Panc1 (cell line): ENCODE measurements at regions not wholly inside any gene's neighbourhood (a gene's known extent, or its start where the extent isn't known, plus 50 kb on each side); places are given as distances from the start of the nearest gene placed in this dataset.

ENCODE experiments used
- ATAC-seq: fragments of 200-7000 bp; cut with Tn5 transposase; 2 replicates; pipeline ENCODE4 v1.9.1; 2020; ENCODE audit warnings: mild to moderate bottlenecking, moderate library complexity
- BruUV-seq: library from RNA; stranded (reverse); fragments of 400-500 nt; replicated peaks from 2 replicates; lab custom pipeline; 2021; lab: Mats Ljungman, UMichigan
- CTCF ChIA-PET: fragments of 300-600 bp; sonication (Branson Sonifier 250); formaldehyde crosslinking; loops from one replicate; lab custom pipeline; 2022; ENCODE audit warnings: antibody characterized with exemption; lab: Charles Lee
- POLR2A ChIA-PET: fragments of 300-600 bp; sonication (Branson Sonifier 250); formaldehyde crosslinking; loops from one replicate; lab custom pipeline; 2022; ENCODE audit warnings: antibody characterized with exemption; lab: Charles Lee
- DNase-seq: peaks from one replicate; pipeline ENCODE4 v3.0.0-alpha.2; 2010; ENCODE audit warnings: low read depth, low spot score
- H3K27ac ChIP-seq: 2 replicates; pipeline ENCODE4 v1.5.1; 2011; ENCODE audit warnings: mild to moderate bottlenecking, low read length, inconsistent platforms
- H3K27me3 ChIP-seq: fragments of 200-500 bp; sonication (Bioruptor generic); 2 replicates; pipeline ENCODE4 v1.6.0; 2014; ENCODE audit warnings: low read length, inconsistent platforms; ENCODE audit not compliant: control insufficient read depth, insufficient read depth
- H3K36me3 ChIP-seq: fragments of 200-500 bp; sonication (Bioruptor generic); 2 replicates; pipeline ENCODE4 v1.5.1; 2014; ENCODE audit warnings: inconsistent platforms, mild to moderate bottlenecking, low read length, moderate library complexity; ENCODE audit not compliant: control insufficient read depth, insufficient read depth
- H3K4me1 ChIP-seq: 2 replicates; pipeline ENCODE4 v1.5.1; 2011; ENCODE audit warnings: inconsistent platforms, mild to moderate bottlenecking, low read length, moderate library complexity; ENCODE audit not compliant: control insufficient read depth, insufficient read depth
- H3K4me3 ChIP-seq, 2 experiments: 2 replicates each; pipeline ENCODE4 v1.5.1; 2011 to 2012; ENCODE audit warnings: low read depth in 2 of 2, low read length in 2 of 2, mild to moderate bottlenecking in 2 of 2, inconsistent platforms in 1 of 2, moderate library complexity in 1 of 2
- H3K9me3 ChIP-seq: fragments of 200-500 bp; sonication (Bioruptor generic); 2 replicates; pipeline ENCODE4 v1.5.1; 2014; ENCODE audit warnings: low read depth, mild to moderate bottlenecking, inconsistent platforms, low read length, moderate library complexity; ENCODE audit not compliant: control insufficient read depth, insufficient read depth
- POLR2AphosphoS5 ChIP-seq: IDR thresholded peaks from 2 replicates; pipeline ENCODE4 v1.6.1; 2012; ENCODE audit warnings: mild to moderate bottlenecking, low read depth, low read length, moderate library complexity
- SIN3A ChIP-seq: IDR thresholded peaks from 2 replicates; pipeline ENCODE4 v1.6.1; 2012; ENCODE audit warnings: low read depth, mild to moderate bottlenecking, low read length, moderate library complexity, borderline replicate concordance; ENCODE audit not compliant: insufficient read depth
- TCF7L2 ChIP-seq: IDR thresholded peaks from 2 replicates; pipeline ENCODE4 v1.6.1; 2011; ENCODE audit warnings: mild to moderate bottlenecking, low read depth, low read length, inconsistent platforms
- in situ Hi-C: cut with HindIII; loops from 2 replicates; pipeline ENCODE4 v1.10.0; 2016; ENCODE audit warnings: low sequenced_read_pairs, low pct_unique_long_range_greater_than_20kb
- intact Hi-C: fragments of 100-400 bp; cut with micrococcal nuclease; formaldehyde crosslinking; loops from one replicate; pipeline ENCODE4 v1.10.0; 2022; ENCODE audit not compliant: unreplicated experiment
- TF ChIP-seq, protein P1 (sequence below): fragments of 450-650 bp; IDR thresholded peaks from 2 replicates; pipeline ENCODE4 v1.5.1; 2017; ENCODE audit warnings: mild to moderate bottlenecking
- TF ChIP-seq, protein P2 (sequence below), 2 experiments: IDR thresholded peaks; 2 replicates each; pipeline ENCODE4 v1.6.1; 2011 to 2012; ENCODE audit warnings: low read depth in 2 of 2, control low read depth in 1 of 2, low read length in 1 of 2, mild to moderate bottlenecking in 1 of 2, moderate library complexity in 1 of 2; ENCODE audit not compliant: insufficient read depth in 1 of 2

DNA sequence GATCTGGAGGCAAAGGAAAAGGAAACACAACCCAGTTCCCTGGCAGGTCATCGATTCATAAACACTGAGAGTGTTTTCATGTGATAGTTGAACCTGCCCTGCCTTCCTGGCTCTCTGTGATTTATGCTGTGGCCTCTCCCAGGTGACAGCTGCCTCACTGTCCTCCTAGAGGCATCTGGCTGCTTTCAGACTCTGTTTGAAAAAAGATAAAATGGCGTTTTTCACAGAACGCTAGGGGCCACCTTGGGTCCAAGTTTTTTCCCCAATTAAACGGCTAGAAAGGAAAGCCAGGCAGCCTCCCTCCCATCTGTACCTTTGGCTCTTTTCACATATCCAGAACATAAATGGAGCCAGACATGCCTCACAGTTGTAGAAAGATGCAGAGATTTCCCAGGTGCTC is 252.6 kb upstream of the CCDC196 start:
- no peak for DNase-seq
- BruUV-seq: no TSS peak
- Histone ChIP-seq H3K27me3 (peaks cover 2% of the 10 kb centered on the region; the same call in 1 of the 2 replicates), H3K4me3 (no peak overlapping the region), H3K27ac (no peak overlapping the region), H3K9me3 (no peaks in the 10 kb centered on the region), H3K36me3 (no peaks in the 10 kb centered on the region), H3K4me1 (no peaks in the 10 kb centered on the region)
- TF ChIP-seq, protein P1, sequence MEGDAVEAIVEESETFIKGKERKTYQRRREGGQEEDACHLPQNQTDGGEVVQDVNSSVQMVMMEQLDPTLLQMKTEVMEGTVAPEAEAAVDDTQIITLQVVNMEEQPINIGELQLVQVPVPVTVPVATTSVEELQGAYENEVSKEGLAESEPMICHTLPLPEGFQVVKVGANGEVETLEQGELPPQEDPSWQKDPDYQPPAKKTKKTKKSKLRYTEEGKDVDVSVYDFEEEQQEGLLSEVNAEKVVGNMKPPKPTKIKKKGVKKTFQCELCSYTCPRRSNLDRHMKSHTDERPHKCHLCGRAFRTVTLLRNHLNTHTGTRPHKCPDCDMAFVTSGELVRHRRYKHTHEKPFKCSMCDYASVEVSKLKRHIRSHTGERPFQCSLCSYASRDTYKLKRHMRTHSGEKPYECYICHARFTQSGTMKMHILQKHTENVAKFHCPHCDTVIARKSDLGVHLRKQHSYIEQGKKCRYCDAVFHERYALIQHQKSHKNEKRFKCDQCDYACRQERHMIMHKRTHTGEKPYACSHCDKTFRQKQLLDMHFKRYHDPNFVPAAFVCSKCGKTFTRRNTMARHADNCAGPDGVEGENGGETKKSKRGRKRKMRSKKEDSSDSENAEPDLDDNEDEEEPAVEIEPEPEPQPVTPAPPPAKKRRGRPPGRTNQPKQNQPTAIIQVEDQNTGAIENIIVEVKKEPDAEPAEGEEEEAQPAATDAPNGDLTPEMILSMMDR: no peak
- no peak for TF ChIP-seq POLR2AphosphoS5
- TF ChIP-seq TCF7L2: no peak
- TF ChIP-seq, protein P2, sequence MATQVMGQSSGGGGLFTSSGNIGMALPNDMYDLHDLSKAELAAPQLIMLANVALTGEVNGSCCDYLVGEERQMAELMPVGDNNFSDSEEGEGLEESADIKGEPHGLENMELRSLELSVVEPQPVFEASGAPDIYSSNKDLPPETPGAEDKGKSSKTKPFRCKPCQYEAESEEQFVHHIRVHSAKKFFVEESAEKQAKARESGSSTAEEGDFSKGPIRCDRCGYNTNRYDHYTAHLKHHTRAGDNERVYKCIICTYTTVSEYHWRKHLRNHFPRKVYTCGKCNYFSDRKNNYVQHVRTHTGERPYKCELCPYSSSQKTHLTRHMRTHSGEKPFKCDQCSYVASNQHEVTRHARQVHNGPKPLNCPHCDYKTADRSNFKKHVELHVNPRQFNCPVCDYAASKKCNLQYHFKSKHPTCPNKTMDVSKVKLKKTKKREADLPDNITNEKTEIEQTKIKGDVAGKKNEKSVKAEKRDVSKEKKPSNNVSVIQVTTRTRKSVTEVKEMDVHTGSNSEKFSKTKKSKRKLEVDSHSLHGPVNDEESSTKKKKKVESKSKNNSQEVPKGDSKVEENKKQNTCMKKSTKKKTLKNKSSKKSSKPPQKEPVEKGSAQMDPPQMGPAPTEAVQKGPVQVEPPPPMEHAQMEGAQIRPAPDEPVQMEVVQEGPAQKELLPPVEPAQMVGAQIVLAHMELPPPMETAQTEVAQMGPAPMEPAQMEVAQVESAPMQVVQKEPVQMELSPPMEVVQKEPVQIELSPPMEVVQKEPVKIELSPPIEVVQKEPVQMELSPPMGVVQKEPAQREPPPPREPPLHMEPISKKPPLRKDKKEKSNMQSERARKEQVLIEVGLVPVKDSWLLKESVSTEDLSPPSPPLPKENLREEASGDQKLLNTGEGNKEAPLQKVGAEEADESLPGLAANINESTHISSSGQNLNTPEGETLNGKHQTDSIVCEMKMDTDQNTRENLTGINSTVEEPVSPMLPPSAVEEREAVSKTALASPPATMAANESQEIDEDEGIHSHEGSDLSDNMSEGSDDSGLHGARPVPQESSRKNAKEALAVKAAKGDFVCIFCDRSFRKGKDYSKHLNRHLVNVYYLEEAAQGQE (IDR thresholded peaks at IDR 0.05; ENCODE audit: insufficient read depth in 1 of 2, low read depth in 2 of 2, low read length in 1 of 2): no peak
- TF ChIP-seq SIN3A: no peak
- in situ Hi-C loops: no loop called here
- ChIA-PET CTCF (interaction anchor here (0.9 kb wide), 1 partner anchor 47 kb away, joined by 4 read pairs; no protein-coding TSS in a partner anchor), POLR2A (no interaction called here)
- intact Hi-C loops: no loop called here
- no peak for ATAC-seq

DNA sequence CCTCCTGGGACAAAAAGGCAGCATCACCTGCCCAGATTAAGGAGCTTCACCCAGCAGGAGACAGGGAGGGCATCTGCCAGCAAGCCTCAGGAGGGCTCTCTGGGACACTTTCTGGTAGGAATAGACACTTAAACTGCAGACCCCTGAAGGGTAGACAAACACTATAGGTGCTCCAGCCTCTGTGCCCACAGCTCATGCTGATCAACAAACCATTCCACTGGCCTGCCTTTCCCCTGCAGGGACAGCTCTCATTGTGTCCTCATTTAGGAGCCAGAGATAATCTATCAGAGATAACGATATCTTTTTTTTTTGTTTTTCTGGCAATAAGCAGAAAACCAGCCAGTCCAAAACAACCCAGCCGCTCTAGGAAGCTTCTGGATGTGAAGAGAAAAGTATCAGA is 251.8 kb upstream of the CCDC196 start:
- peaks cover 2% of the 10 kb centered on the region; the same call in 1 of the 2 replicates for H3K27me3 ChIP-seq
- no peak overlapping the region for H3K27ac ChIP-seq
- BruUV-seq: no TSS peak
- H3K4me3 ChIP-seq: no peak overlapping the region
- in situ Hi-C loops: no loop called here
- intact Hi-C loops: no loop called here
- ChIA-PET POLR2A (no interaction called here), CTCF (interaction anchor here (0.9 kb wide), 1 partner anchor 47 kb away, joined by 4 read pairs; no protein-coding TSS in a partner anchor)
- no peaks in the 10 kb centered on the region for H3K4me1 ChIP-seq
- H3K9me3 ChIP-seq: no peaks in the 10 kb centered on the region
- ATAC-seq: no peak
- no peak for DNase-seq
- H3K36me3 ChIP-seq: no peaks in the 10 kb centered on the region
- TF ChIP-seq, protein P1: no peak
- no peak for TF ChIP-seq POLR2AphosphoS5
- TF ChIP-seq, protein P2 (IDR thresholded peaks at IDR 0.05; ENCODE audit: insufficient read depth in 1 of 2, low read depth in 2 of 2, low read length in 1 of 2): no peak
- no peak for TF ChIP-seq TCF7L2
- no peak for TF ChIP-seq SIN3A
